GM19467 (cell line): ENCODE measurements at regions not wholly inside any gene's neighbourhood (a gene's known extent, or its start where the extent isn't known, plus 50 kb on each side); places are given as distances from the start of the nearest gene placed in this dataset.

Source experiments
- ATAC-seq: cut with Tn5 transposase; IDR thresholded peaks from one replicate; pipeline ENCODE4 v1.9.1; 2021; ENCODE audit warnings: mild to moderate bottlenecking, moderate library complexity; ENCODE audit not compliant: unreplicated experiment

DNA sequence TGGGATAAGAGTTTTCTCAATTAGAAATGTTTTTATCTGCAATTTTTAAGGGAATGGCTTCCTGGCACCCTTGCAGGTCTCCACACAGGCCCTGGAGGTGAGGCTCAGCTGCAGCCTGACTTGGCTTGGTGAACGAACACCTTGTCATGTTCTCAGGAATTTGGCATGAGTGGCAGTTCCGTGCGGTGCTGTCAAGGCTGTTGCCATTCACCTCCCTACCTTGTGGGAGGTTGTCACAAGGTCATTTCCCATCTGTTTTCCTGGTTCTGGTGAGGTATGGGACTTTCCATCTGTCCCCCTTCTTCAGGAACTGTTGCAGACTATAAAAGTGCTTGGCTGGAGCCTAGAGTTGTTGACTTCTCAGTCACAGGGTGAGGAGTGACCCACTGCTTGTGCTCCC, 82.9 kb downstream of the ELOVL4 start:
- ATAC-seq: no peak

- no peak for ATAC-seq
Observed at GRCh38 chr6:79864001-79864400, 83.4 kb downstream of the ELOVL4 start.

- no peak for ATAC-seq
Observed at GRCh38 chr6:79863566-79863965, 83.8 kb downstream of the ELOVL4 start.

GRCh38 chr6:79862711-79863110, 84.6 kb downstream of the ELOVL4 start:
- ATAC-seq: no peak

- no peak for ATAC-seq
Observed at GRCh38 chr6:79862126-79862525, 85.2 kb downstream of the ELOVL4 start.

DNA sequence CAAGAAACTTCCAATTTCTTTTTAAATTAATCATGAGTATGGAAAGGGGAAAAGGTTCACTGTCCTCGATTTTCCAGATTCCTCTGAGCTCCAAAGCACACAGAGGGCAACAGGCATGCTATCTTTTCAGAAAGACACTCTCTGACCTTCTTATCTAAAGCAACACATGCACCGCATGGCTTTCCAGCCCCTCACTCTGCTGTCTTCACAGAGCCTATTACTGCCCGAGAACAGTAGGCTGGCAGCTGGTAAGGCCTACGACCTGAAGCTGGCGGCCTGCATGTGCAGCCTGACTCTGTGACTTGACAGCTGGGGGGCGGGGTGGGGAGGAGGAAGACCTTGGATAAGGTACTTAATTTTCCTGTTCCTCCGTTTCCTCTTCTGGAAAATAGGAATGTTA, 86.3 kb downstream of the ELOVL4 start:
- ATAC-seq: no peak

DNA sequence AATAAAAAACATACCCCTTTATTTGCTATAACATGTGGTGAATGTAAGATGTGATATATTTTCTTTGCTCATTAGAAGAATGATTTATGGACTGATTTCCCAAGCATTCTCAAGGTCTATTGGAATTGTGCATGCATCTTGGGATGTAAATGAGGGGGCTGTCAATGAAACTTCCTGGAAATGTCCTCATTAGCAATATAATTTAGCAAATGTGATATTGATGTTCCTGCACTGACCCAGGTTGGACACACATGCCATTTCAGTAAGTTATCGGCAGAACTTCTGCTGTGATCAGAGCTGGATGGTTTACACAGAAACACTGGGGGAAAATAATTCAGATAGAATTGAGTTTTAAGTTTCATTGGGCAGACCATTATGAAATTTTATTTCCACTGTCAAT, 99.9 kb downstream of the ELOVL4 start:
- ATAC-seq: no peak

- peak; percentile 63 for ATAC-seq
Observed at GRCh38 chr6:79842376-79843040, 104.8 kb downstream of the ELOVL4 start.

DNA sequence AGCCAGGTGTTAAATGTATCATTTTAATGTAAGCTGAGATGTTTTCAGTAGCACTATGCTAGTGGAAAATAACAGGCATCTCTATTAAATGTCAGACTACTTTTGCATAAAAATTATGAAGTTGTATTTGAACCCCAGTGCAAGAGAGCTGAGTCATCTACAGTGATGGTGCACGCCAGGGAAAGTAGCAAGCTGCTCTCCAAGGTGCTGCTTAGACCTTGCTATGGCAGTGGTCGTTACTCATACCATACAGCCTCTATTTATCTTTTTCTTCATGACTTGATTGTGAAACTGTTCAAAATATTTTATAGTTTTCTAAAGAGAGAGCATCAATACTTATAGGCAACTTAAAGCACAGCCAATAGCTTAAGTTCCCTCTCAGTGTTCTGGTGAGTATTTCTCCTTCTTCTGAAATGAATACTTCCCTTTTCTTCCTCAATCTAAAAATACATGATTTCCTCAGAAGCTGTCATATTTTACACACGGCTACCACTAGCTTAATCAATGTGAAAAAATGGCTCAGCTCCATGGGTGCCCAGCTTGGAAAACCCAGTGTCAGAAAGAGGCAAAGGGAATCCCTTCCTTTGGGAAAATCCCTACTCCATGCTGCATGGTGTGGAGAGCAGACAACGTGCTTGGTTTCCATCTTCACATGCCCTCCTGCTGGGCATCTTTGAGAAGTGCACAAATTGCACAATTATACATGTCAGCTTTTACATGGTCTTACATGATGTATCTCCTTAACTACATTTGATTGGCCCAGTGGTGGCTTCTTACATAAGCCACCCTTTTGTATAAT, 105.6 kb downstream of the ELOVL4 start:
- ATAC-seq: peak; percentile 46

- no peak for ATAC-seq
Observed at GRCh38 chr6:79838851-79839250, 108.5 kb downstream of the ELOVL4 start.

GRCh38 chr6:79833964-79834284, 113.4 kb downstream of the ELOVL4 start:
- no peak for ATAC-seq

- ATAC-seq: no peak
Observed at GRCh38 chr6:79833264-79833963, 113.9 kb downstream of the ELOVL4 start.

GRCh38 chr6:79832723-79833122, 114.6 kb downstream of the ELOVL4 start:
- ATAC-seq: no peak

DNA sequence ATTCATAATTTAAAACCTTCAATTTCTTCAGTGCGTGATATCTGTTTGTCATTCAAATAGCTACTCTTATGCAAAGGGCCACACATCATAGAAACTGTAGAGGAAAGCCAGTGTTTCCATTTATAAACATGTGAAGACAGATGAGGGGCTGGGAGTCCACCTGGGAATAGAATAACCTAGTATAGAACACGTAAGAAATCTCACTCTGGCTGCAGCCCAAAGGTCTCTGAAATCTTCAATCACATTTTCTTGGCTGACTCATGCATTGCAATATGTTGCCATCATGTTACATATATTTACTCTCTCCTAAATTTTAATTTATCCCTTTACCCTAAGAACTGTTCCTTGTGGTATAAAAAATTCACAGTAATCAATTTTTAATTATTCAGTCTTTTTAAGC, 123.2 kb downstream of the ELOVL4 start:
- ATAC-seq: no peak

GRCh38 chr6:79821859-79822258, 125.5 kb downstream of the ELOVL4 start:
- ATAC-seq: no peak

DNA sequence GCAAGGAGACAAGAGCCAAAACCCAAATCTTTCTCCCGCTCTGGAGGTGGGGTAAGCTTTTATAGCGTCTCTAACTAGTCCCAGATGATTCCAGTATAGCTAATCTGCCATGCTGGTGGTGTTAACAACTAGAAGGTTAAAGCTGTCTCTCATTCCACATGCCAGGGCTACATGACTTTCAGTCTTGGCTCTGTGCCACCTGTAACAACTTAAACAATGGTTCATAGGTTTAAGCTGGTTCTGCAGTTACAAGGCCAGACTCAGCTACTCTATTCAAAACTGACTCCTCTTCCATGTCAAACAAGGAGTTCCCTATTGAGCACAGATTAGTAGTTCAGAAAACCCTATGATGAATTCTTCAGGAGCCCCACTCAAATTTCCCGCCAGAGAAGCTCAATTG, 128.9 kb downstream of the ELOVL4 start:
- no peak for ATAC-seq

GRCh38 chr6:79814940-79815339, 132.4 kb downstream of the ELOVL4 start:
- ATAC-seq: no peak

GRCh38 chr6:79813854-79814709, 133.3 kb downstream of the ELOVL4 start:
- ATAC-seq: peak; percentile 94

DNA sequence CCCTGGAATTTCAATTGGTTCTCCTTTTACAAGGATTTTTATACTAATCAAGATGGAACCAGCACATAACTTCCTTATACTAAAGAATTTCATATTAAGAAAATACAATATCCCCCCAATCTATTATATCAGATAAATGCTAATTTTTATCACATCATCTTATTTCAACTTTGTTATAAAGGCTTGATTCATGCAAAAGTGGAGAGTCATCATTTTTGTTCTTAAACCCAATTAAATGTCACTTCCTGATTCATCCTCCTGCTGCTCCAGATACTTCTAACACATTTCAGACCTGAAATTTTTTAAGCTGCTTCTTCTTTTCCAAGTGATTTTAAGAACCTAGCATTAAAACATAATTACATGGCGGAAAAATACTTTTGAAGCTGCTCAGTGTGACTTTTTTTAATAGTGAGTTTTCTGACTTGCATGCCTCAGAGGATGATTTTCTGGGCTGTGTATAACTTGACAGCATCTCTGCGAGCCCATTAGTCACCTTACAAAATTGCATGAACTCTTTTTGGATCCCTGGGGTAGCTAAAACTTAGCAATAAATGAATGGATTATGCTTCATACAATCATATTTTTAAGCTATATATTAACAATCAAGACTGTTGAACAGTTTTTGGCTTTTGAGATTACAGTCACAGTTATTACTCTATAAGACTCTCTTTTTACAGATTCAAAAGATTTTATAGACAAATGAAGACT, 134.1 kb downstream of the ELOVL4 start:
- no peak for ATAC-seq

DNA sequence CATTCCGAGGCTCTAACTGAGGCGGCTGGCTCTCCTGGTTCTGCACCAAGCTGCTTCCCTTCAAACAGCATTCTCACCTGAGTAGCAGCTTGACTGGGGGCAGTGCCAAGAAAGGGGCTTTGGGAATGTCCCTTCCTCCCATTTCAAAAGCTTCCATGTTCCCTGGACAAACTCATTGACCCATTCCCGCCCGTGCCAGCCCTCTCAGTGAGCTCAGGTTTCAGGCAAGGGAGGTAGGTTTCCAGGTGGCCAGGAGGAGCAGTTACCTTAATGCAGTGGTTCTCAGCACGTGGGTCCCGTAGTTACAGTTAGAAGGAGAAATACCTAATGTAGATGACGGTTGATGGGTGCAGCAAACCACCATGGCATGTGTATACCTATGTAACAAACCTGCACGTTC, 135.2 kb downstream of the ELOVL4 start:
- ATAC-seq: no peak

GRCh38 chr6:79810871-79811270, 136.5 kb downstream of the ELOVL4 start:
- ATAC-seq: no peak
